Neural progenitor cell (in vitro differentiated cells): ENCODE measurements at regions not wholly inside any gene's neighbourhood (a gene's known extent, or its start where the extent isn't known, plus 50 kb on each side); places are given as distances from the start of the nearest gene placed in this dataset.

Experiments used
- CTCF ChIP-seq: fragments of 200-600 bp; sonication (generic); IDR thresholded peaks from 2 replicates; pipeline ENCODE4 v1.5.1; 2017; ENCODE audit warnings: antibody characterized with exemption, mild to moderate bottlenecking
- EZH2 ChIP-seq: fragments of 200-600 bp; sonication (generic); IDR thresholded peaks from 2 replicates; pipeline ENCODE4 v1.6.1; 2017; ENCODE audit warnings: antibody characterized with exemption, mild to moderate bottlenecking, moderate library complexity
- EZH2phosphoT487 ChIP-seq: fragments of 200-600 bp; sonication (generic); IDR thresholded peaks from 2 replicates; pipeline ENCODE4 v1.6.1; 2017; ENCODE audit warnings: antibody characterized with exemption

GRCh38 chr5:6941631-6942030 lies 228.4 kb downstream of the TENT4A start:
- TF ChIP-seq CTCF (no peak), EZH2 (no peak), EZH2phosphoT487 (no peak)
